Vagina (tissue), 2 donors: ENCODE measurements at regions not wholly inside any gene's neighbourhood (a gene's known extent, or its start where the extent isn't known, plus 50 kb on each side); places are given as distances from the start of the nearest gene placed in this dataset.

ENCODE experiments used
- POLR2AphosphoS5 ChIP-seq, 2 donors: sonication (generic); formaldehyde crosslinking; IDR thresholded peaks; one replicate each; pipeline ENCODE4 v1.9.0; 2017; ENCODE audit warnings: antibody characterized with exemption in 2 of 2, mild to moderate bottlenecking in 2 of 2, low read depth in 1 of 2; ENCODE audit not compliant: insufficient read depth in 1 of 2
- TF ChIP-seq, protein P1 (sequence below), 3 experiments: fragments of 450-650 bp in 2 of 3; fragments of 200-600 bp in 1 of 3; sonication (generic) in 1 of 3; IDR thresholded peaks; one replicate each; pipeline ENCODE4 v1.5.1; 2017 to 2019; ENCODE audit warnings: antibody characterized with exemption in 3 of 3, mild to moderate bottlenecking in 2 of 3, moderate library complexity in 2 of 3

DNA sequence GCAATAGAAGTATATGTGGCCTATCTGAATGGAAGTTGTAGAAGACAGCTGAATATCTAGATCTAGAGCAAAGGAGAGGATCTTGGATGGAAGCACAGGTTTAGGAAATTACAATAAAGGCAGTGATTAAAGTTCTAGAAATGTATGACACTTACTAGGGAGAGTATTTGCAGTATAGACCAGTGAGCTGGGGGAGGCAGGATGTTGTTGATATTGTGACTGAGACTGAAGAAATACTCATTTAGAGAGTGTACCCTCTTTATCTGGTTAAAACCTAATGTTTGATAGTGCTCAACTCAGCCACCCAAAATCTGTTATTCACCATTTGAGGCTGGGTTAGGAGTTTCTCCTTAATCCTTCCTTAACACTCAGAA, 439.5 kb downstream of the GRXCR1 start:
- no peak for TF ChIP-seq POLR2AphosphoS5 (IDR thresholded peaks at IDR 0.05; ENCODE audit: insufficient read depth in 1 of 2, low read depth in 1 of 2)
- TF ChIP-seq, protein P1, sequence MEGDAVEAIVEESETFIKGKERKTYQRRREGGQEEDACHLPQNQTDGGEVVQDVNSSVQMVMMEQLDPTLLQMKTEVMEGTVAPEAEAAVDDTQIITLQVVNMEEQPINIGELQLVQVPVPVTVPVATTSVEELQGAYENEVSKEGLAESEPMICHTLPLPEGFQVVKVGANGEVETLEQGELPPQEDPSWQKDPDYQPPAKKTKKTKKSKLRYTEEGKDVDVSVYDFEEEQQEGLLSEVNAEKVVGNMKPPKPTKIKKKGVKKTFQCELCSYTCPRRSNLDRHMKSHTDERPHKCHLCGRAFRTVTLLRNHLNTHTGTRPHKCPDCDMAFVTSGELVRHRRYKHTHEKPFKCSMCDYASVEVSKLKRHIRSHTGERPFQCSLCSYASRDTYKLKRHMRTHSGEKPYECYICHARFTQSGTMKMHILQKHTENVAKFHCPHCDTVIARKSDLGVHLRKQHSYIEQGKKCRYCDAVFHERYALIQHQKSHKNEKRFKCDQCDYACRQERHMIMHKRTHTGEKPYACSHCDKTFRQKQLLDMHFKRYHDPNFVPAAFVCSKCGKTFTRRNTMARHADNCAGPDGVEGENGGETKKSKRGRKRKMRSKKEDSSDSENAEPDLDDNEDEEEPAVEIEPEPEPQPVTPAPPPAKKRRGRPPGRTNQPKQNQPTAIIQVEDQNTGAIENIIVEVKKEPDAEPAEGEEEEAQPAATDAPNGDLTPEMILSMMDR (IDR thresholded peaks at IDR 0.05) = no peak
